GM23338 (cell line): ENCODE measurements at regions not wholly inside any gene's neighbourhood (a gene's known extent, or its start where the extent isn't known, plus 50 kb on each side); places are given as distances from the start of the nearest gene placed in this dataset.

Experiments used
- EZH2 ChIP-seq: fragments of 200-600 bp; sonication (generic); IDR thresholded peaks from one replicate; pipeline ENCODE4 v1.8.0; 2017; ENCODE audit warnings: antibody characterized with exemption, mild to moderate bottlenecking, low read depth; ENCODE audit not compliant: unreplicated experiment
- TF ChIP-seq, protein P1 (sequence below), 2 experiments: fragments of 200-600 bp in 1 of 2; sonication (generic) in 1 of 2; conservative IDR thresholded peaks; 2 replicates each; pipeline versions ENCODE4 v1.5.1 to v1.6.1; 2016 to 2017; ENCODE audit warnings: antibody characterized with exemption in 2 of 2, low read depth in 2 of 2, mild to moderate bottlenecking in 2 of 2, moderate library complexity in 1 of 2
- TF ChIP-seq, protein P2 (sequence below): fragments of 250-450 bp; sonication (Bioruptor Pico); IDR thresholded peaks from 2 replicates; pipeline ENCODE4 v1.5.0; 2020; ENCODE audit warnings: mild to moderate bottlenecking, moderate library complexity

DNA sequence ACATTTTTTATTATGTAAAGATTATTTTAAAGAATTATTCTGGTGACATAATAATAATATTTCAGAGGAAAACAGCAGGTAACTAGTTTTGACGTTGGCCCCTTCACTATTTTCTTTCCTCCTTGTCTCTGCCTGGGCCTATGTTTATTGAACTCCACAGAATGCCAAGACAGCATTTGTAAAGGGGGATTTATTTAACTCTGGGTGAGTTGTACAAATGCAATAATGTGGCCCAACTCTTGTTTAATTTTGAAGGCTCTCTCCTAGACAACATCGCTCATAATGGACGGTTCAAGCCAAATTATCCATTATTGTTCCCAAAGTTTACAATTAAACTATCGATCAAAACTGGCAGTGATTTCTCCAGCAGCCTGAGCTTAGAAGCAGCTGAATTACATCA, 374.3 kb upstream of the SLC35B3 start:
- TF ChIP-seq, protein P1, sequence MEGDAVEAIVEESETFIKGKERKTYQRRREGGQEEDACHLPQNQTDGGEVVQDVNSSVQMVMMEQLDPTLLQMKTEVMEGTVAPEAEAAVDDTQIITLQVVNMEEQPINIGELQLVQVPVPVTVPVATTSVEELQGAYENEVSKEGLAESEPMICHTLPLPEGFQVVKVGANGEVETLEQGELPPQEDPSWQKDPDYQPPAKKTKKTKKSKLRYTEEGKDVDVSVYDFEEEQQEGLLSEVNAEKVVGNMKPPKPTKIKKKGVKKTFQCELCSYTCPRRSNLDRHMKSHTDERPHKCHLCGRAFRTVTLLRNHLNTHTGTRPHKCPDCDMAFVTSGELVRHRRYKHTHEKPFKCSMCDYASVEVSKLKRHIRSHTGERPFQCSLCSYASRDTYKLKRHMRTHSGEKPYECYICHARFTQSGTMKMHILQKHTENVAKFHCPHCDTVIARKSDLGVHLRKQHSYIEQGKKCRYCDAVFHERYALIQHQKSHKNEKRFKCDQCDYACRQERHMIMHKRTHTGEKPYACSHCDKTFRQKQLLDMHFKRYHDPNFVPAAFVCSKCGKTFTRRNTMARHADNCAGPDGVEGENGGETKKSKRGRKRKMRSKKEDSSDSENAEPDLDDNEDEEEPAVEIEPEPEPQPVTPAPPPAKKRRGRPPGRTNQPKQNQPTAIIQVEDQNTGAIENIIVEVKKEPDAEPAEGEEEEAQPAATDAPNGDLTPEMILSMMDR (conservative IDR thresholded peaks at IDR 0.05; ENCODE audit: low read depth in 2 of 2), result no peak
- TF ChIP-seq EZH2, result no peak
- TF ChIP-seq, protein P2, sequence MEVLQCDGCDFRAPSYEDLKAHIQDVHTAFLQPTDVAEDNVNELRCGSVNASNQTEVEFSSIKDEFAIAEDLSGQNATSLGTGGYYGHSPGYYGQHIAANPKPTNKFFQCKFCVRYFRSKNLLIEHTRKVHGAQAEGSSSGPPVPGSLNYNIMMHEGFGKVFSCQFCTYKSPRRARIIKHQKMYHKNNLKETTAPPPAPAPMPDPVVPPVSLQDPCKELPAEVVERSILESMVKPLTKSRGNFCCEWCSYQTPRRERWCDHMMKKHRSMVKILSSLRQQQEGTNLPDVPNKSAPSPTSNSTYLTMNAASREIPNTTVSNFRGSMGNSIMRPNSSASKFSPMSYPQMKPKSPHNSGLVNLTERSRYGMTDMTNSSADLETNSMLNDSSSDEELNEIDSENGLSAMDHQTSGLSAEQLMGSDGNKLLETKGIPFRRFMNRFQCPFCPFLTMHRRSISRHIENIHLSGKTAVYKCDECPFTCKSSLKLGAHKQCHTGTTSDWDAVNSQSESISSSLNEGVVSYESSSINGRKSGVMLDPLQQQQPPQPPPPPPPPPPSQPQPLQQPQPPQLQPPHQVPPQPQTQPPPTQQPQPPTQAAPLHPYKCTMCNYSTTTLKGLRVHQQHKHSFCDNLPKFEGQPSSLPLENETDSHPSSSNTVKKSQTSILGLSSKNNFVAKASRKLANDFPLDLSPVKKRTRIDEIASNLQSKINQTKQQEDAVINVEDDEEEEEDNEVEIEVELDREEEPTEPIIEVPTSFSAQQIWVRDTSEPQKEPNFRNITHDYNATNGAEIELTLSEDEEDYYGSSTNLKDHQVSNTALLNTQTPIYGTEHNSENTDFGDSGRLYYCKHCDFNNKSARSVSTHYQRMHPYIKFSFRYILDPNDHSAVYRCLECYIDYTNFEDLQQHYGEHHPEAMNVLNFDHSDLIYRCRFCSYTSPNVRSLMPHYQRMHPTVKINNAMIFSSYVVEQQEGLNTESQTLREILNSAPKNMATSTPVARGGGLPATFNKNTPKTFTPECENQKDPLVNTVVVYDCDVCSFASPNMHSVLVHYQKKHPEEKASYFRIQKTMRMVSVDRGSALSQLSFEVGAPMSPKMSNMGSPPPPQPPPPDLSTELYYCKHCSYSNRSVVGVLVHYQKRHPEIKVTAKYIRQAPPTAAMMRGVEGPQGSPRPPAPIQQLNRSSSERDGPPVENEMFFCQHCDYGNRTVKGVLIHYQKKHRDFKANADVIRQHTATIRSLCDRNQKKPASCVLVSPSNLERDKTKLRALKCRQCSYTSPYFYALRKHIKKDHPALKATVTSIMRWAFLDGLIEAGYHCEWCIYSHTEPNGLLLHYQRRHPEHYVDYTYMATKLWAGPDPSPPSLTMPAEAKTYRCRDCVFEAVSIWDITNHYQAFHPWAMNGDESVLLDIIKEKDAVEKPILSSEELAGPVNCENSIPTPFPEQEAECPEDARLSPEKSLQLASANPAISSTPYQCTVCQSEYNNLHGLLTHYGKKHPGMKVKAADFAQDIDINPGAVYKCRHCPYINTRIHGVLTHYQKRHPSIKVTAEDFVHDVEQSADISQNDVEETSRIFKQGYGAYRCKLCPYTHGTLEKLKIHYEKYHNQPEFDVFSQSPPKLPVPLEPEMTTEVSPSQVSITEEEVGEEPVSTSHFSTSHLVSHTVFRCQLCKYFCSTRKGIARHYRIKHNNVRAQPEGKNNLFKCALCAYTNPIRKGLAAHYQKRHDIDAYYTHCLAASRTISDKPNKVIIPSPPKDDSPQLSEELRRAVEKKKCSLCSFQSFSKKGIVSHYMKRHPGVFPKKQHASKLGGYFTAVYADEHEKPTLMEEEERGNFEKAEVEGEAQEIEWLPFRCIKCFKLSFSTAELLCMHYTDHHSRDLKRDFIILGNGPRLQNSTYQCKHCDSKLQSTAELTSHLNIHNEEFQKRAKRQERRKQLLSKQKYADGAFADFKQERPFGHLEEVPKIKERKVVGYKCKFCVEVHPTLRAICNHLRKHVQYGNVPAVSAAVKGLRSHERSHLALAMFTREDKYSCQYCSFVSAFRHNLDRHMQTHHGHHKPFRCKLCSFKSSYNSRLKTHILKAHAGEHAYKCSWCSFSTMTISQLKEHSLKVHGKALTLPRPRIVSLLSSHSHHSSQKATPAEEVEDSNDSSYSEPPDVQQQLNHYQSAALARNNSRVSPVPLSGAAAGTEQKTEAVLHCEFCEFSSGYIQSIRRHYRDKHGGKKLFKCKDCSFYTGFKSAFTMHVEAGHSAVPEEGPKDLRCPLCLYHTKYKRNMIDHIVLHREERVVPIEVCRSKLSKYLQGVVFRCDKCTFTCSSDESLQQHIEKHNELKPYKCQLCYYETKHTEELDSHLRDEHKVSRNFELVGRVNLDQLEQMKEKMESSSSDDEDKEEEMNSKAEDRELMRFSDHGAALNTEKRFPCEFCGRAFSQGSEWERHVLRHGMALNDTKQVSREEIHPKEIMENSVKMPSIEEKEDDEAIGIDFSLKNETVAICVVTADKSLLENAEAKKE (CRISPR knock-in tag), result no peak
